Ascending aorta (tissue), 2 donors: ENCODE measurements at regions not wholly inside any gene's neighbourhood (a gene's known extent, or its start where the extent isn't known, plus 50 kb on each side); places are given as distances from the start of the nearest gene placed in this dataset.

Experiments used
- DNase-seq, 2 donors: peaks; one replicate each; pipeline ENCODE4 v3.0.0-alpha.2; 2019; ENCODE audit warnings: low spot score in 2 of 2
- H3K27ac ChIP-seq, 2 donors: fragments of 200-600 bp; sonication (generic); one replicate each; pipeline ENCODE4 v1.5.1; 2016 to 2017; ENCODE audit warnings: mild to moderate bottlenecking in 1 of 2
- H3K27me3 ChIP-seq: fragments of 200-600 bp; sonication (generic); one replicate; pipeline ENCODE4 v1.5.1; 2017
- H3K36me3 ChIP-seq, 2 donors: fragments of 200-600 bp; sonication (generic); one replicate each; pipeline ENCODE4 v1.5.1; 2016
- H3K4me1 ChIP-seq, 2 donors: fragments of 200-600 bp; sonication (generic); one replicate each; pipeline ENCODE4 v1.5.1; 2016 to 2017; ENCODE audit warnings: mild to moderate bottlenecking in 1 of 2
- H3K4me3 ChIP-seq, 2 donors: fragments of 200-600 bp; sonication (generic); one replicate each; pipeline ENCODE4 v1.5.1; 2016 to 2017; ENCODE audit warnings: mild to moderate bottlenecking in 1 of 2
- H3K9me3 ChIP-seq, 2 donors: fragments of 200-600 bp; sonication (generic); one replicate each; pipeline ENCODE4 v1.5.1; 2016
- CTCF ChIP-seq, 3 experiments: fragments of 200-600 bp in 2 of 3; fragments of 450-650 bp in 1 of 3; sonication (generic) in 2 of 3; IDR thresholded peaks; one replicate each; pipeline ENCODE4 v1.5.1; 2016 to 2019; ENCODE audit warnings: antibody characterized with exemption in 3 of 3, mild to moderate bottlenecking in 1 of 3, moderate library complexity in 1 of 3
- intact Hi-C: fragments of 100-400 bp; cut with DNase I; formaldehyde crosslinking; loops from one replicate; pipeline ENCODE4 v1.15.1; 2023

DNA sequence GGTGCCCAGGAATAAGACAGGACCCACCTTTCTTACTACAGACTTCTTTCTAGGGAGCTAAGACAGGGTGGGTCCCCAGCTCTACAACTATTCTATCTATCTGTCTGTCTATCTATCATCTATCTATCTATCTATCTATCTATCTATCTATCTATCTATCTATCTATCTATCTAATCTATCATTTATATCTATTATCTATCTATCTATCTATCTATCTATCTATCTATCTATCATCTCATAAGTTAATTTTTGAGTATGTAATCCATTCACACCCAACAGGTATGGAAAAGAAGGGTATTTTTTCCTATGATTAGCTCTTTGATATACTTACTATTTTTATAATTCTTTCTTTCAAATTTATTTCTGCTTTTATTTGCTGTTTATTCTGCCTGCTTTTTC lies 55.9 kb downstream of the BAMBI start:
- TF ChIP-seq CTCF (IDR thresholded peaks at IDR 0.05), result no peak
- H3K27me3 ChIP-seq, result no peaks in the 10 kb centered on the region

GRCh38 chr10:28733647-28734046 lies 56.3 kb downstream of the BAMBI start:
- intact Hi-C loops, result no loop called here
- no peaks in the 10 kb centered on the region for H3K4me1 ChIP-seq

More for the DNA sequence above, 55.9 kb downstream of the BAMBI start:
- peaks cover 0 to 7% of the 10 kb centered on the region in 2 donors for H3K9me3 ChIP-seq
- H3K27ac ChIP-seq, result no peak overlapping the region
- no peak overlapping the region for H3K4me3 ChIP-seq
- no peak for DNase-seq
- no peaks in the 10 kb centered on the region for H3K4me1 ChIP-seq
- H3K36me3 ChIP-seq, result no peaks in the 10 kb centered on the region
- intact Hi-C loops, result no loop called here

DNA sequence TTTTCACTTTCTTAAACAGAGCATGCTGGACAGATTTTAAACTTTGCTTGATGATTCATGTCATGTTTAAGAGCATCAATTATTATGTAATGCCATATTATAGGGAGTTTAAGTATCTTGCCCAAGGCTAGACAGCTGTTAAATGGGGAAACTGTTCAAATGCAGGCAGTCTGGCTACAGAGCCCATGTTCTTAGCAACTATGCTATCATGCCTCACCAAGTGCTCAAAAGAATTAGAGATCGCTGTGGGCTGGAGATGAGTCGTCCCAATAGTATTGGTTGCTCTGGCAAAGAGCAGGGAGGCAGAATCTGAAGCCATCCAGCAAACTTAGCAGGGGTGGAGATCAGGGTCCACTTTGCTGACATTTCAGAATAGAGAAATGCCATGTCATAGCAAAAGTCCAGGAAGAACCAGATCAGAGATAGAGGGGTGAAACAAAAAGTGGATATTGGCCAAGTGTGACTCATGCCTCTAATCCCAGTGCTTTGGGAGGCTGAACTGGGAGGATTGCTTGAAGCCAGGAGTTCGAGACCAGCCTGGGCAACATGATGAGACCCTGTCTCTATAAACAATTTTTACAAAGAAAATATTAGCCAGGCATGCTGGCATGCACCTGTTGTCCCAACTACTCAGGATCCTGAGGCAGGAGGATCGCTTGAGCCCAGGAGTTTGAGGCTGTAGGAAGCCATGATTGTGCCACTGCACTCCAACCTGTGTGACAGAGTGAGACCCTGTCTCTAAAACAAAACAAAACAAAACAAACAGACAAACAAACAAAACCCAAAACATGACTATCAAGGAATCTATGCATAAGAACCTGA lies 57.8 kb downstream of the BAMBI start:
- no peak for DNase-seq
- H3K4me3 ChIP-seq, result no peak overlapping the region
- peaks cover 0 to 7% of the 10 kb centered on the region in 2 donors for H3K9me3 ChIP-seq
- H3K4me1 ChIP-seq, result no peaks in the 10 kb centered on the region
- H3K27ac ChIP-seq, result no peak overlapping the region
- intact Hi-C loops, result no loop called here
- TF ChIP-seq CTCF (IDR thresholded peaks at IDR 0.05), result no peak
- no peaks in the 10 kb centered on the region for H3K36me3 ChIP-seq
- no peaks in the 10 kb centered on the region for H3K27me3 ChIP-seq

More at GRCh38 chr10:28733647-28734046, 56.3 kb downstream of the BAMBI start:
- Histone ChIP-seq H3K27ac (no peak overlapping the region), H3K4me3 (no peak overlapping the region), H3K36me3 (no peaks in the 10 kb centered on the region), H3K27me3 (no peaks in the 10 kb centered on the region), H3K9me3 (peaks cover 0 to 7% of the 10 kb centered on the region in 2 donors)
- no peak for DNase-seq
- TF ChIP-seq CTCF (IDR thresholded peaks at IDR 0.05), result no peak

DNA sequence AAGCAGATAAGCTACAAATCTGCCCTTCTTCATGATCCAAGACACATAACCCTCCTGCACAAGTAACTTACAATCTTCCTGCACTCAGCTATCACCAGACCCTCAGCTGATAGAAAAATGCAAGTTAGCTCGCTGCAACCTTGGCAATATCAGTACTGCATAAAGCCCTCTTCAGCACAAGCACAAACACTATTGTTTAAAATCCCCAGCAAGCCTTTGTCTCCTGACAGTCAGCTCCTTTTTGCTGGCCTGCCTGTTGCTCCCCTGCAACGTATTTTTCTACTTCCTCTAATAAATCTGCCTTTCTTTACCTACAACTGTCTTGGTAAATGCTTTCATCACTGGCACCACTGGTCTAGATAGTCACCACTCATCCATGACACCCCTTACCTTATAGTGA lies 59.8 kb downstream of the BAMBI start:
- Histone ChIP-seq H3K27ac (no peak overlapping the region), H3K36me3 (no peaks in the 10 kb centered on the region), H3K4me3 (no peak overlapping the region), H3K9me3 (peaks cover 0 to 7% of the 10 kb centered on the region in 2 donors), H3K4me1 (no peaks in the 10 kb centered on the region), H3K27me3 (no peaks in the 10 kb centered on the region)
- intact Hi-C loops, result no loop called here
- DNase-seq, result no peak
- TF ChIP-seq CTCF (IDR thresholded peaks at IDR 0.05), result no peak

DNA sequence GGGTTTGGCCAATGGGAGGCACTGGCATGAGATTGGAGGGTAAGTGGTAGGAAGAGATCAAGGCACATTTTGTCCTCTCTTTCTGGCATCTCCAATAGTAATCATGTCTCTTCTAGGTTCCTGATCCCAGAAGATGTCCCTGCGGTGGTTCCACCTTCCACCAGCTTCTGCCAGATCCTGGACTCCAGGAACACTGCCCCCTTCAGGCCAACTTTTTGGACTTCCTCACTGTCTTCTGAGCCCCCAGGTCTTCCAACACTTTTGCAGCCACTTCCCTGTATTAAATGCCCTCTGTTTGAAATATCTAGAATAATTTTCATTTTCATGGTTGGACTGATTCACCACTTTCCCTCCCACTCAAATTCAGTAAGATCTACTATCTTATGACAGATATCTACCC lies 60.9 kb downstream of the BAMBI start:
- Histone ChIP-seq H3K9me3 (peaks cover 0 to 7% of the 10 kb centered on the region in 2 donors), H3K27me3 (no peaks in the 10 kb centered on the region), H3K4me3 (no peak overlapping the region), H3K36me3 (no peaks in the 10 kb centered on the region), H3K27ac (no peak overlapping the region), H3K4me1 (no peaks in the 10 kb centered on the region)
- TF ChIP-seq CTCF (IDR thresholded peaks at IDR 0.05), result no peak
- intact Hi-C loops, result no loop called here
- no peak for DNase-seq
